Calu3 (cell line): ENCODE measurements at regions not wholly inside any gene's neighbourhood (a gene's known extent, or its start where the extent isn't known, plus 50 kb on each side); places are given as distances from the start of the nearest gene placed in this dataset.

ENCODE experiments used
- BruUV-seq: library from RNA; stranded (reverse); fragments of 400-500 nt; replicated peaks from 2 replicates; lab custom pipeline; 2021; lab: Mats Ljungman, UMichigan
- CTCF ChIA-PET: fragments of 300-600 bp; sonication (Branson Sonifier 250); formaldehyde crosslinking; loops from one replicate; lab custom pipeline; 2022; ENCODE audit warnings: antibody characterized with exemption; lab: Charles Lee
- DNase-seq: peaks from one replicate; pipeline ENCODE4 v3.0.0; 2022
- H3K27ac Mint-ChIP-seq: one replicate; pipeline ENCODE4 v1.8.0; 2022; ENCODE audit warnings: mixed read lengths; ENCODE audit not compliant: unreplicated experiment
- H3K27me3 Mint-ChIP-seq: one replicate; pipeline ENCODE4 v1.8.0; 2022; ENCODE audit warnings: mixed read lengths; ENCODE audit not compliant: unreplicated experiment
- H3K36me3 Mint-ChIP-seq: one replicate; pipeline ENCODE4 v1.8.0; 2022; ENCODE audit warnings: mild to moderate bottlenecking, moderate library complexity, mixed read lengths; ENCODE audit not compliant: insufficient read depth, unreplicated experiment
- H3K4me1 Mint-ChIP-seq: one replicate; pipeline ENCODE4 v1.8.0; 2022; ENCODE audit warnings: mild to moderate bottlenecking, low read depth, mixed read lengths; ENCODE audit not compliant: unreplicated experiment
- H3K4me3 Mint-ChIP-seq: one replicate; pipeline ENCODE4 v1.8.0; 2022; ENCODE audit warnings: mild to moderate bottlenecking, low read depth, moderate library complexity, mixed read lengths; ENCODE audit not compliant: unreplicated experiment
- H3K9me3 Mint-ChIP-seq: one replicate; pipeline ENCODE4 v1.8.0; 2022; ENCODE audit warnings: low read depth, mixed read lengths; ENCODE audit not compliant: unreplicated experiment
- intact Hi-C: fragments of 100-400 bp; cut with micrococcal nuclease; formaldehyde crosslinking; loops from one replicate; pipeline ENCODE4 v1.10.0; 2022; ENCODE audit not compliant: unreplicated experiment
- TF ChIP-seq, protein P1 (sequence below): fragments of 200-600 bp; IDR thresholded peaks from one replicate; pipeline ENCODE4 v1.8.0; 2022; ENCODE audit warnings: antibody characterized with exemption; ENCODE audit not compliant: unreplicated experiment

DNA sequence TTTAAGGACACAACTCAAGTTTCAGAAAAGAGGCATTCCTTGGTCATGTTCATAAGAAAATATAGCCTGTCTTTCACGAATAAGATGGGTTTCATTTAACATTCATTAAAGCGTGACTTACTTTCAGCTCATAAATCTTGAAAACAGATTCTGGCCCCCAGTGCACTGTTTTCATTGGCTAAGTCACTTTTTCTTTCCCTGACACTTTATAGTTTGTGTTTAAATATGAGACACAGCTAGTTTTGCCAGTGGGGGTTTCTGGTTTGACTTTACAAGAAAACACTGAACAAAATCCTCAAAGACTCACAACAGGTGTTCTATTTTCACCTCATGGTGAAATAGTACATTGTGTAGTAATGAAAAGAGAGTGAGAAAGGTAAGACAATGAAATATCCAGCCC, 65.9 kb downstream of the PHLDA1 start:
- no peak overlapping the region for H3K4me3 Mint-ChIP-seq
- intact Hi-C loops, result no loop called here
- peak overlapping the region; percentile 7 for H3K27ac Mint-ChIP-seq

DNA sequence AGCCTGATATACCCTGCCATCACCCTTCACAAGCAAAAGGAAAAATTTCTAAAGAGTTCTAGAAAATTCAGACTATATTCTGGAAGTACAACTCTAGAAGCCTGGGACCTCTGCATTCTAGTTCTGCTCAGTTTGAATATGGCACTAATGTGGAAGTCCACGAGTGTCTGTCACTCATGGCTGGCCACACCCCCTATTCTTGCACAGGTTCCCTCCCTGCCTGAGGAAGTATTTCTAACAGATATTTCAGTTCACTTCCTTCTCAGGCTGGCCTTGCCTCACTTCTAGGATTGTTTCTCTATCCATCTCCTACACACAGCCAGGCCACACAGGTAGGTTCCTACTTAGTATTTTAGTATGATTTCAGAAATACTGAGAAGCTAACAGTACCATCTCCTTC, 67.4 kb downstream of the PHLDA1 start:
- peaks cover 53% of the 10 kb centered on the region for H3K4me1 Mint-ChIP-seq
- no peak overlapping the region for H3K27ac Mint-ChIP-seq
- peaks cover 13% of the 10 kb centered on the region for H3K36me3 Mint-ChIP-seq
- no peaks in the 10 kb centered on the region for H3K9me3 Mint-ChIP-seq
- H3K27me3 Mint-ChIP-seq, result no peaks in the 10 kb centered on the region
- BruUV-seq, result no TSS peak
- DNase-seq, result no peak
- CTCF ChIA-PET, result no interaction called here
- no peak overlapping the region for H3K4me3 Mint-ChIP-seq
- intact Hi-C loops, result no loop called here
- TF ChIP-seq, protein P1, sequence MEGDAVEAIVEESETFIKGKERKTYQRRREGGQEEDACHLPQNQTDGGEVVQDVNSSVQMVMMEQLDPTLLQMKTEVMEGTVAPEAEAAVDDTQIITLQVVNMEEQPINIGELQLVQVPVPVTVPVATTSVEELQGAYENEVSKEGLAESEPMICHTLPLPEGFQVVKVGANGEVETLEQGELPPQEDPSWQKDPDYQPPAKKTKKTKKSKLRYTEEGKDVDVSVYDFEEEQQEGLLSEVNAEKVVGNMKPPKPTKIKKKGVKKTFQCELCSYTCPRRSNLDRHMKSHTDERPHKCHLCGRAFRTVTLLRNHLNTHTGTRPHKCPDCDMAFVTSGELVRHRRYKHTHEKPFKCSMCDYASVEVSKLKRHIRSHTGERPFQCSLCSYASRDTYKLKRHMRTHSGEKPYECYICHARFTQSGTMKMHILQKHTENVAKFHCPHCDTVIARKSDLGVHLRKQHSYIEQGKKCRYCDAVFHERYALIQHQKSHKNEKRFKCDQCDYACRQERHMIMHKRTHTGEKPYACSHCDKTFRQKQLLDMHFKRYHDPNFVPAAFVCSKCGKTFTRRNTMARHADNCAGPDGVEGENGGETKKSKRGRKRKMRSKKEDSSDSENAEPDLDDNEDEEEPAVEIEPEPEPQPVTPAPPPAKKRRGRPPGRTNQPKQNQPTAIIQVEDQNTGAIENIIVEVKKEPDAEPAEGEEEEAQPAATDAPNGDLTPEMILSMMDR, result no peak

More for the DNA sequence above, 65.9 kb downstream of the PHLDA1 start:
- CTCF ChIA-PET, result no interaction called here
- peaks cover 49% of the 10 kb centered on the region for H3K4me1 Mint-ChIP-seq
- TF ChIP-seq, protein P1, result no peak
- H3K9me3 Mint-ChIP-seq, result no peaks in the 10 kb centered on the region
- no peaks in the 10 kb centered on the region for H3K27me3 Mint-ChIP-seq
- H3K36me3 Mint-ChIP-seq, result peaks cover 21% of the 10 kb centered on the region
- no peak for DNase-seq
- no TSS peak for BruUV-seq

DNA sequence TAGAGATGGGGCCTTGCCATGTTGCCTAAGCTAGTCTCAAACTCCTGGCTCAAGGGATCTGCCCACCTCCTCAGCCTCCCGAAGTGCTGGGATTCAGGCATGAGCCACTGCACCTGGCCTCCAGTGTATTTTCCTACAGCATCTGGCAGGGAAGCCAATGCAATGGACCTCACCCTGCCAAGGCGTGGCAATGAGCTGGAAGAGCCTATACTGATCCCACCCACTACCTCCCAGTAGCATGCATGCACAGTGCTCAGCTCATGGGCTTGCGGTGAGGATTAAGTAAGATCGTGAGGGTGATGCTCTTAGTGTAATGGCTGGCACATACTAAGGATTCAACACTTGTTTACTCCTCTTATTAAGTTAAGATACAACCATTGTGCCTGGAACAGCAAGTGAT, 69.7 kb downstream of the PHLDA1 start:
- BruUV-seq, result no TSS peak
- TF ChIP-seq, protein P1, result no peak
- Mint-ChIP-seq H3K9me3 (no peaks in the 10 kb centered on the region), H3K36me3 (peaks cover 13% of the 10 kb centered on the region), H3K4me3 (no peak overlapping the region), H3K27ac (no peak overlapping the region), H3K27me3 (no peaks in the 10 kb centered on the region), H3K4me1 (peaks cover 69% of the 10 kb centered on the region)
- intact Hi-C loops, result no loop called here
- CTCF ChIA-PET, result interaction anchor here (0.6 kb wide), 1 partner anchor 15 kb away, joined by 6 read pairs; no protein-coding TSS in a partner anchor
- no peak for DNase-seq

DNA sequence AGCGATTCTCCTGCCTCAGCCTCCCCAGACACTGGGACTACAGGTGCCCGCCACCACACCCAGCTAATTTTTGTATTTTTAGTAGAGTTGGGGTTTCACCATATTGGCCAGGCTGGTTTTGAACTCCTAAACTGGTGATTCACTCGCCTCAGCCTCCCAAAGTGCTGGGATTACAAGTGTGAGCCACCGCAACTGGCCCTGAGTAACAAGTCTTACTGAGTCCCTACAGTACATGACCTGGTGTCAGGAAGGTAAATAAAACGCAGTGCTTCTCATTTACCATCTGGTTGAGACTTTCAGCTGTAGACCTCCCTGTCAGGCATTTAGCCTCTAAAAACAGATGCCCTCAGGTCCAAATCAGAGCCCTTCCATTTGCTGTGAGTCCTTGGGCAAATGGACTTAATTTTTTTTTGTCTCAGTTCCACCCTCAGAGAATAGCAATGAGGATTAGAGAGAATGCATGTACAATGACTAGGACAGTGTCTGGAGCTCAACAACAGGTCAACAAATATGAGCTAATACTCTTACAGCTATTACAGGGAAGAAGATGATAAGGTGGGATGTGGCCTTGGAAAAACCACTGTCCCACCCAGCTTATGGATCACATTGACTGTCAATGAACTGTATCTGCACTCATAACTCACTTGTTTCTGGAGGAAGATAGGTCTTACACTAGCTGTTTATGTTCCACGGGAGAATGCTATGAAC, 70.5 kb downstream of the PHLDA1 start:
- peaks cover 69% of the 10 kb centered on the region for H3K4me1 Mint-ChIP-seq
- no peaks in the 10 kb centered on the region for H3K27me3 Mint-ChIP-seq
- CTCF ChIA-PET, result interaction anchor here (0.6 kb wide), 1 partner anchor 16 kb away, joined by 6 read pairs; no protein-coding TSS in a partner anchor
- BruUV-seq, result no TSS peak
- peaks cover 13% of the 10 kb centered on the region for H3K36me3 Mint-ChIP-seq
- no peak overlapping the region for H3K4me3 Mint-ChIP-seq
- H3K9me3 Mint-ChIP-seq, result no peaks in the 10 kb centered on the region
- H3K27ac Mint-ChIP-seq, result no peak overlapping the region
- intact Hi-C loops, result no loop called here
- DNase-seq, result no peak
- TF ChIP-seq, protein P1, result no peak
